Left lung (tissue), 4 donors: ENCODE measurements at regions not wholly inside any gene's neighbourhood (a gene's known extent, or its start where the extent isn't known, plus 50 kb on each side); places are given as distances from the start of the nearest gene placed in this dataset.

ENCODE experiments used
- ATAC-seq: fragments of 200-7000 bp; cut with Tn5 transposase; one replicate; pipeline ENCODE4 v1.9.1; 2020; ENCODE audit warnings: moderate library complexity
- DNase-seq, 4 donors: peaks; one replicate each; pipeline ENCODE4 v3.0.0-alpha.2; 2013 to 2020
- H3K27ac ChIP-seq, 2 donors: fragments of 200-600 bp; sonication (generic) in 1 of 2; one replicate each; pipeline versions ENCODE4 v1.5.0 to v1.8.0; 2020 to 2021
- H3K27me3 ChIP-seq, 2 donors: fragments of 200-600 bp; sonication (generic) in 1 of 2; one replicate each; pipeline versions ENCODE4 v1.5.0 to v1.8.0; 2020 to 2021
- H3K36me3 ChIP-seq, 2 donors: fragments of 200-600 bp; sonication (generic) in 1 of 2; one replicate each; pipeline versions ENCODE4 v1.5.0 to v1.8.0; 2020 to 2021
- H3K4me1 ChIP-seq, 2 donors: fragments of 200-600 bp; one replicate each; pipeline ENCODE4 v1.8.0; 2021
- H3K4me3 ChIP-seq, 2 donors: fragments of 200-600 bp; sonication (generic) in 1 of 2; one replicate each; pipeline versions ENCODE4 v1.5.0 to v1.8.0; 2020 to 2021; ENCODE audit warnings: mild to moderate bottlenecking in 1 of 2
- H3K9me3 ChIP-seq, 2 donors: fragments of 200-600 bp; sonication (generic) in 1 of 2; one replicate each; pipeline versions ENCODE4 v1.5.0 to v1.8.0; 2020 to 2021
- CTCF ChIP-seq, 2 donors: fragments of 200-600 bp; sonication (generic) in 1 of 2; IDR thresholded peaks; one replicate each; pipeline versions ENCODE4 v1.5.0 to v1.8.0; 2021; ENCODE audit warnings: antibody characterized with exemption in 2 of 2
- intact Hi-C, 2 donors: fragments of 100-400 bp; cut with DNase I; formaldehyde crosslinking; loops; one replicate each; pipeline versions ENCODE4 v1.11.2 to v1.14.2; 2022
- donor health status: DM: no; HTN: yes; CAD: no.
- donor health status: DM: no; HTN: no; CAD: no.

DNA sequence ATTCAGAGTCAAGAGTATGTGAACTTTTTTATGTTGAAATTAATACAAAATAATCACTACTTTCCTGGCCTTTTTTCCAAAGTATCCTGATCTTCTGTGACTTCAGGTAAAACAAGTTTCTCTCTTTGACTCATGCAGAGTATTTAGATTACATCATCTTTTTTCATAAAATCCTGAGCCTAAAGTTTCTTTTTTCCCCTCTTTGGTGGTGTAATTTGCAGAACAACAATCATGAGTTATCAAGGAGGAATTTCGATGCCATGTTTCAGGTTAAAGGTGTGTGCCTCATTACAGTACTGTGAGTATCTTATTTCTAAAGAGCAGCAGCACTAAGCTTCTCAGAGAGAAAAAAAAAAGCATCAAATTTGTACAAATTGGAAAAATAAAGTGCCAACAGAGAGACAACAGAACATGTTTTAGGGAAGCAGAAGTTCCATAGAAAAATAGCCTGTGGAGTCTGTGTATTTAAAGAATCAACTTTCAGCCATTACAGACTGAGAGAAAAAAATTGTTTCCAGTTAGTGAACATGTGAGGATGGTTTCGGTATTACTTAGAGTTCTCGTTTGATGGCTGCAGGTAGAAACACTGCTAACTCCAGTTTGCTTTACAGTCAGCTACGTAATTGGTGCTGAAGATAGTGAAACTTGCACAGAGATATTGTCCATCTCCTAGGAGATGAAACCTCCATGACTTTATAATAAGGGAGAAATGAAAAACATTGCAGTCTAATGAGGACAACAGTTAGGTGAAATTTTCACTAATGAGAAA lies 78.1 kb upstream of the PCDH9 start:
- ATAC-seq (no peak), DNase-seq (no peak)
- Histone ChIP-seq H3K4me1 (no peaks in the 10 kb centered on the region), H3K27ac (no peak overlapping the region), H3K27me3 (no peaks in the 10 kb centered on the region), H3K36me3 (no peaks in the 10 kb centered on the region), H3K4me3 (no peak overlapping the region), H3K9me3 (no peaks in the 10 kb centered on the region)
- intact Hi-C loops: no loop called here
- no peak for TF ChIP-seq CTCF (IDR thresholded peaks at IDR 0.05)

DNA sequence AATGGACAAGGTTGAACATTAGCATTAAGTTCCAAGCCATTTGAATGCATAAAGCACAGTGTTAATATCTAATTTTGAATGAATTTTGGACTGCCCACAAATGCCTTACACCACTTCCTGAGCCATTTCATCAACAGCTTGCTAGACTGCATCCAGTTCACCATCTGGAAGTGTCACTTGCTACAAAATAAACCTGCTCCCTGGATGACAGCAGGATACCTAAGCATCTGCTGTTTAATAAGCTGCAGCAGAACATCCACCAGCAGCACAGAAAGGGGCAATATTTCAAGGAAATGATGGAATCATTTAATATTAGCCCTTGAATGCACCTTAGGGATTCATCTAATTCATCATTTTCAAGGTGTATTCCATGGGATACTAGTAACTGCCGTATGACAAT lies 76.6 kb upstream of the PCDH9 start:
- no peaks in the 10 kb centered on the region for H3K36me3 ChIP-seq
- H3K4me3 ChIP-seq: no peak overlapping the region
- intact Hi-C loops: no loop called here
- no peak for TF ChIP-seq CTCF (IDR thresholded peaks at IDR 0.05)
- no peaks in the 10 kb centered on the region for H3K4me1 ChIP-seq
- H3K9me3 ChIP-seq: no peaks in the 10 kb centered on the region
- H3K27me3 ChIP-seq: no peaks in the 10 kb centered on the region
- ATAC-seq: no peak
- H3K27ac ChIP-seq: no peak overlapping the region
- no peak for DNase-seq

DNA sequence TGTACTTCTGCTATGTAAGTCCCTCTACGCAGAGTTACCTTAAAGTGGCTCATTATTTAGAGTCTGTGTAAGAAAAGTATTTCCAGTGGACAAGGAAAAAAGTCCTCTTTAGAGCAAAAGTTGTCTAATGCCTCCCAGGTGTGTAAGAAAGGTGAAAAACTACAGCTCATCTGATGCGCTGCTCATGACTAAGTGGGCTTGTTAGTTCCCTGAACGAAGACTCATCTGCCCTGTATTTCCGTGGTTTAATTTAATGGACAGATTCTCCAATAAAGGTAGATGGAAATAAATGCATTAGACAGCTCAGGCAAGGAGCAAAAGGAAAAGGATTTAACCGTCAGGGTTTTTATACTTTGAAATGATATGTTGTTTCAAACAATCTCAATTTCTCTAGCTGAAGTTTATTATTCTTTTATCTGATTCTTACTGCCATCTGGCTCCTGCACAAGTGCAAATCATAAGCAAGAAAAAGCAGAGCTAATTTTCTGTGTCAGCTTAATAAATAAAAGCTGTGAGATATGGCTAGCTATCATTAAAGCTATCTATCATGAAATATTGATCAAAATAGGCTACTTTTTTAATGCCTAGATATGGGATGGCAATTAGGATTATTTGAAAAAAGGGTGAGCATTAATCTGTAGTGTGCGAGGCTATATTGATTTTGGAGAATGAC lies 73.7 kb upstream of the PCDH9 start:
- Histone ChIP-seq H3K4me3 (no peak overlapping the region), H3K9me3 (no peaks in the 10 kb centered on the region), H3K36me3 (no peaks in the 10 kb centered on the region), H3K27me3 (no peaks in the 10 kb centered on the region), H3K27ac (no peak overlapping the region), H3K4me1 (no peaks in the 10 kb centered on the region)
- intact Hi-C loops: no loop called here
- DNase-seq (no peak), ATAC-seq (no peak)
- no peak for TF ChIP-seq CTCF (IDR thresholded peaks at IDR 0.05)

- DNase-seq (no peak), ATAC-seq (no peak)
- H3K9me3 ChIP-seq: no peaks in the 10 kb centered on the region
- H3K27me3 ChIP-seq: no peaks in the 10 kb centered on the region
- no peak overlapping the region for H3K4me3 ChIP-seq
- intact Hi-C loops: no loop called here
- H3K36me3 ChIP-seq: no peaks in the 10 kb centered on the region
- H3K27ac ChIP-seq: no peak overlapping the region
- no peak for TF ChIP-seq CTCF (IDR thresholded peaks at IDR 0.05)
- H3K4me1 ChIP-seq: no peaks in the 10 kb centered on the region
Observed at GRCh38 chr13:67299751-67300150, 69.6 kb upstream of the PCDH9 start.

- Histone ChIP-seq H3K36me3 (no peaks in the 10 kb centered on the region), H3K9me3 (no peaks in the 10 kb centered on the region), H3K27me3 (no peaks in the 10 kb centered on the region), H3K27ac (no peak overlapping the region), H3K4me3 (no peak overlapping the region), H3K4me1 (no peaks in the 10 kb centered on the region)
- peak; percentile 57 for ATAC-seq
- no peak for DNase-seq
- intact Hi-C loops: no loop called here
- TF ChIP-seq CTCF (IDR thresholded peaks at IDR 0.05): no peak
Observed at GRCh38 chr13:67299072-67299635, 69.0 kb upstream of the PCDH9 start.
